ENCODE measurements at regions not wholly inside any gene's neighbourhood (a gene's known extent, or its start where the extent isn't known, plus 50 kb on each side); places are given as distances from the start of the nearest gene placed in this dataset.
A peak's percentile ranks its signal among the peaks of the same experiment; 100 is the strongest.

DNA sequence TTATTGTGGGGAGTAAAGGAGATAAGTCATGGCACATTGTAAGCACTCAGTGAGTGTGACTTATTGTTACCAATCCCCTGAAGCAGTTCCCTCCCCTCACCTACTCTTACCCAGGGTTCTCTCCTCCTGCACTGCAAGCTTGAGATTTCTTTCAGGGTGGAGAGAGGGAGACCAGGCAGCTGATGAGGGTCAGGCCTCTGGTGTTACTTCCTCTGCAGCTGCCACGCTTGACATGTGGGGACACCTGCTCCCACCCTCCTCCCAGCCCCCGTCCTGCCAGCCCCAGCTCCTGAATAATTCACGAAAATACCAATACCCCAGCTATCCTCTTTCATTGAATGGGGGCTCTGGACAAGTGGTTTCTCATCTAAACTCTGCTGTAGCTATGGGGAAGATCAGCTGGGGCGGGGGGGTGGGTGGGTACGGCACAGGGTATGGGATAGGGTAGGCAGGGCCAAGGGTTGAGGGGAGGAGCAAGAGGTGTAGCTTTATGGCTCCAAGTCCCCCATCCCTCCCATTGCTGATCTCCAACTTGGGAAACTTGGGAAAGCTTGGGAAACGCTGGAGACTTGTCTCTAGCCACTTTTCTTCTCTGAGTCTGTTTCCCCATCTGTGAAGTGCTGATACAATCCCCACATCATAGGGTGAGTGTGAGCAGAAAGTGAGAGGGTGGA lies 148.5 kb upstream of the PJA1 start:
- intact Hi-C loops (cut with DNase I), result no loop called here
- ATAC-seq (no peak), DNase-seq (ENCODE audit: missing footprints) (no peak)

DNA sequence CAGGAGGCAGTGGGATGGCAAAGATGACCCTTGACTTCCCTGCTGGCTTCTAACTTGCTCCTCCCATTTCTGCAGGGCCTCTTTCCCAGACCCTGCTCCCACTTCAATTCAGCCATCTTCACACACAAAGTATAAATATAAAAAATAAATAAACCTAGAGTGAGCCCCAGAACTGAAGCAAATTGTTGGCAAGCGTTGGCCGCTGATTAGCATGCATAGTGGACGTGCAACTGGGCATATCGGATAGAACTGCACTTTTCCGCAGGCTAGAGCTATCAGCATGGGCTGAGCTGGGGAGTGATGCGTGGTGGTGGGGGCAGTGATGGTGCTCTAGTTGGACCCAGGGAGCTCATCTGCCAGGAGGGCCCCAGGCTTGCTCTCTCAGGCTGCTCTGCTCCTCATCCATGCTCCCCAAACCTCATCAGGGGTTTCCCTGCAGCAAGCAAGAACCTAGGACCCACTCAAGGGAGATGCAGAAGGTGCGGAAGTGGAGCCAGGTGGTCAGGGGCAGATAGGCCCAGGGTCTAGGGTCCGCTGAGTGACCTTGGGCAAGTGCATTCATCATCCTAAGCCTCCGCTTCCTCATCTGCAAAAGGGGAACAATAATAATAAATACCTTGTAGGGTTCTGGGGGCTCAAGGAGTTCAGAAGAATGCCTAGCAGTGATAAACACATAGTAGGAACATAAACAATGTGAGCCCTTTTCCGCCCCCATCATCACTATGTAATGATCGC lies 146.8 kb upstream of the PJA1 start:
- ATAC-seq (no peak), DNase-seq (ENCODE audit: missing footprints) (no peak)
- intact Hi-C loops (cut with DNase I), result no loop called here

DNA sequence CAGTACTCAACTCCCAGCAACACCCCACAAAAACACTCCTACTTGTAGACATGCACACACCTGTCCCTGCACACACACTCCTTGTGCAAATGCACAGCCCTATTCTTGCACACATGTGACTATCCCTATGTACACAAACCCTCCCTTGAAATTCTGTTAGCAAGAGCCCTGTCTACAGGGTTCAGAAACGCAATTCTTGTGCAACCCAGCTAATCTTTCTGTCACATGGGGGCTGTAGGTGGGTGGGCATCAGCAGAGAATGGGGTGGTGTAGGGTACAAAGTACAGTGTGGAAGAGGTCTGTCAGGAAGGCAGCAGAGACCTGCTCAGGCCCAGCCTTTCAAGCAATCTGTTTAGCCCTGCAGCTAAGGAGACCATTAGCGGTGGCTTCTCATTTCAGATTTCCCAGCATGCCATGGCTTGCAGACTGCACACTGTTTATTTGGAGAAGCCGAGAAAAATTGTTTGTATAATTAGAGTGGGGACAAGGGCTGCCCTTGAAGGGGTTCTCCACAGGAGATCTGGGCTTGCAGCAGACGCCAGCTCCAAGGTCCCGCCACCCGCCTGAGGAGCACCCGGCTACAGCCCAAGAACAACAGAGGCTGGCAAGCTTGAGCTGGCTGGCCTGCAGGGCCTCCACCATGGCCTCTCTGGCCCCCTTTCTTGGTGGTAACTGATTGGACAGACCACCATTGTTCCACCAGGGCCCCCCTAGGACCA lies 144.0 kb upstream of the PJA1 start:
- intact Hi-C loops (cut with DNase I), result no loop called here
- ATAC-seq, result no peak
- no peak for DNase-seq (ENCODE audit: missing footprints)

DNA sequence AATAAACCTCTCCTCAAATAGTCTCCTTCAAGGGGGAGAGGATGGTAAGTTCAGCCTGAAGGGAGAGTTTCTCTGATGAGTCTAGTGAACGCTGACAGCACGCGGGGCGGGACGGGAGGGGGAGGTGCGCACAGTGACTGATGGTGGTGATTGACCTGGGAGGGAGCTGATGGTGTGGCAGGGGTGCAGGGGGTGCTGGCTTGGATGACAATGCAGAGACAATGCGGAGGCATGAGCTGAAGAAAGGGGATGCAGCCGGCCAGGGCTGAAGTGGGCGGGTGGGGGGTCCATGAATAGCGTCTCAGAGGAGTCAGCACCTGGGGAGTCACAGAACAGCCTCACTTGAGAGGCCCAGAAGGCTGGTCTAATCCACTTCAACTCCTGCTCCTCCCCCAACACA lies 142.5 kb upstream of the PJA1 start:
- ATAC-seq, result no peak
- no peak for DNase-seq (ENCODE audit: missing footprints)

GRCh38 chrX:69307029-69307428 lies 141.8 kb upstream of the PJA1 start:
- intact Hi-C loops (cut with DNase I), result no loop called here
- no peak for ATAC-seq
- DNase-seq (ENCODE audit: missing footprints), result no peak

More for the DNA sequence above, 142.5 kb upstream of the PJA1 start:
- intact Hi-C loops (cut with DNase I), result no loop called here

- intact Hi-C loops (cut with DNase I), result no loop called here
- no peak for DNase-seq (ENCODE audit: missing footprints)
- ATAC-seq, result no peak
Measured at GRCh38 chrX:69306063-69306404, 140.8 kb upstream of the PJA1 start.

DNA sequence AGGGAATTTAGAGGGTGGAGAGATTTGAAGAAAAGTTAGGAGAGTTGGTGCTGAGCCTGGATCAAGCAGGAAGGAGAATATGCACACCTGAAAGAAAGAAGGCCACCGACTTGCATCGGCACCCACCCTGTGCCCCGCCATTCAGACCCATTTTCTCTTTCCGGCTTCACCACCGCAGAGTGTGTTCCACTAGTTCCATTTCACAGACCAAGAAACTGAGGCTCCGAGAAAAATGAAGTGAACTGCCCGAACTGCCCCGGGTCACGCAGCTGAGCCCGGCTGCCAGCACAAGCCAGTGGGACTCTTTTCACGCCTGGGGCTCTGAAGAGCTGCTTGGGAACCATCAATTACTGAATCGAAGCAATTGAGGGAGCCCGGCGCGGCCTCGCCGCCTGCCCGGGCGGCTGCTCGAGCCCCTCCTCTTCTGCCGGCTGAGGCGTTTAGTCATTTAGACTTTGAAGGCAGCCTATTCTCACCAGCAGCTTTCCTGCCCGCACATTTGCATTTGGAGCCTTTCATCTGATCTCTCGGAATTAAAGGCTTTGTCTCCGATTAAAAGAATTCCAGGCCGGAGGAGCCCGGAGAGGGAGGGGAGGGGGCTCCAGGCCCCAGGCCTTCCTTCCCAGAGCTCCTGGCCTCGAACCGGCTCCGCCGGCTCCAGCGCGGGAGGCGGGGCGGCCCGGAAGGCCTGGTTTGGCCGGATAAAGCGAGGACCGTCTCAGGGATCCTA lies 140.2 kb upstream of the PJA1 start:
- intact Hi-C loops (cut with DNase I), result no loop called here
- DNase-seq (ENCODE audit: missing footprints), result no peak
- no peak for ATAC-seq

- intact Hi-C loops (cut with DNase I), result no loop called here
- no peak for ATAC-seq
- no peak for DNase-seq (ENCODE audit: missing footprints)
Measured at GRCh38 chrX:69303231-69303630, 138.0 kb upstream of the PJA1 start.

- intact Hi-C loops (cut with DNase I), result no loop called here
- no peak for ATAC-seq
Measured at GRCh38 chrX:69299951-69300714, 134.9 kb upstream of the PJA1 start.

GRCh38 chrX:69299285-69299684 lies 134.0 kb upstream of the PJA1 start:
- intact Hi-C loops (cut with DNase I), result no loop called here
- ATAC-seq, result no peak
- DNase-seq (ENCODE audit: missing footprints), result no peak

More at GRCh38 chrX:69299951-69300714, 134.9 kb upstream of the PJA1 start:
- no peak for DNase-seq (ENCODE audit: missing footprints)

DNA sequence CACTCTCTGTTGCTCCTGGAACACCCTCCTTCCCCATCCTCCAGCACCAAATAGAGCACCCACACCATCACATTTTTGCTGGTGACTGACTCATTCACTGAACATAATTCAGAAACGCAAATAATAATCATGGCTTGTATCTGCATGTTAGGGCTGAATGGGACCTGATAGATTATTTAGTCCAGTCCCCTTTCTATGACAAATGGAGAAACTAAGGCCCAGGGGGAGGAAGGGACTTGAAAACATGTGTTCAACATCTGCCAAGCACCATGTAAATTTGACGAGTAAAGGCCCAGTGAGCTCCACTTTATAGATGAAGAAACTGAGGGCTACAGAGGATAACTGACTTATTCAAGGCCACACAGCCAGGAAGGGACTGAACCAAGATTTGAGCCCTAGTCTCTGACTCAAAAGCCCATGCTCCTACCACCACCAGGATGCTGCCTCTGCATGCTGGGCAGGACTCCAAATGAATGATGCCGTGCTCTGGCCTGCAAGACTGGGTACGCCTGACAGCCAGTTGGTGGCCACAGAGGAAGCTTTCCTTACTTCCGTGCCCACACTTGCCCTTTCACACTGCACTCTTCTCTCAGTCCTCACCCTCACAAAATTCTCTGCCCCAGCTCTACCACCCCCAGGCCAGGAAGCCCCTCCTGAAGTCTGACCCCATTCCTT lies 133.3 kb upstream of the PJA1 start:
- intact Hi-C loops (cut with DNase I), result no loop called here
- DNase-seq (ENCODE audit: missing footprints) (no peak), ATAC-seq (no peak)

- intact Hi-C loops (cut with DNase I), result no loop called here
- ATAC-seq, result no peak
- DNase-seq (ENCODE audit: missing footprints), result no peak
Measured at GRCh38 chrX:69297506-69297905, 132.3 kb upstream of the PJA1 start.

- ATAC-seq, result no peak
- intact Hi-C loops (cut with DNase I), result no loop called here
- DNase-seq (ENCODE audit: missing footprints), result no peak
Measured at GRCh38 chrX:69293776-69294601, 128.7 kb upstream of the PJA1 start.

DNA sequence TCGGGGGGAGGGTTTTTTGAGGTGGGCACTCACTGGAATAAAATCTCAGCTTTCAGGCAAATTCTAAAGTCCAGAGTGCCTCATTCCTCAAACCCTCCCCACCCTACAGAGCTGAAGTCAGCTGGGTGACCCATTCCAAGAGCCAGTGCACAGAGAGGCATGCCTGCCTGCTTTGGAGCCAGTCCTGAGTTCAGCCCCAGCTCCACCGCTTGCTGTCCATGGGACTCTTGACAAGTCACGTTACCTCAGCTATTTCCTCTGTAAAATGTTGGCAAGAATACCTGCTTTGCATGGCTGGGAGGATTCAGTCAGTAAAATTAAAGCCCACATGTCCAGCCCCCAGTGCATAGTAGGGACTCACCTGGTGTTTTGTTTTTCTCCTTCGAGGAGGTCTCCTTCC lies 125.9 kb upstream of the PJA1 start:
- DNase-seq (ENCODE audit: missing footprints) (no peak), ATAC-seq (peak; percentile 59)
- intact Hi-C loops (cut with DNase I), result no loop called here

GRCh38 chrX:69290292-69290691 lies 125.0 kb upstream of the PJA1 start:
- DNase-seq (ENCODE audit: missing footprints) (no peak), ATAC-seq (no peak)
- intact Hi-C loops (cut with DNase I), result no loop called here

- intact Hi-C loops (cut with DNase I), result loop anchor here (5.0 to 10.0 kb wide), 2 partner anchors 195 to 462 kb away; partner anchors contain the start of gene EFNB1
- ATAC-seq, result no peak
- no peak for DNase-seq (ENCODE audit: missing footprints)
Measured at GRCh38 chrX:69289793-69290123, 124.5 kb upstream of the PJA1 start.

DNA sequence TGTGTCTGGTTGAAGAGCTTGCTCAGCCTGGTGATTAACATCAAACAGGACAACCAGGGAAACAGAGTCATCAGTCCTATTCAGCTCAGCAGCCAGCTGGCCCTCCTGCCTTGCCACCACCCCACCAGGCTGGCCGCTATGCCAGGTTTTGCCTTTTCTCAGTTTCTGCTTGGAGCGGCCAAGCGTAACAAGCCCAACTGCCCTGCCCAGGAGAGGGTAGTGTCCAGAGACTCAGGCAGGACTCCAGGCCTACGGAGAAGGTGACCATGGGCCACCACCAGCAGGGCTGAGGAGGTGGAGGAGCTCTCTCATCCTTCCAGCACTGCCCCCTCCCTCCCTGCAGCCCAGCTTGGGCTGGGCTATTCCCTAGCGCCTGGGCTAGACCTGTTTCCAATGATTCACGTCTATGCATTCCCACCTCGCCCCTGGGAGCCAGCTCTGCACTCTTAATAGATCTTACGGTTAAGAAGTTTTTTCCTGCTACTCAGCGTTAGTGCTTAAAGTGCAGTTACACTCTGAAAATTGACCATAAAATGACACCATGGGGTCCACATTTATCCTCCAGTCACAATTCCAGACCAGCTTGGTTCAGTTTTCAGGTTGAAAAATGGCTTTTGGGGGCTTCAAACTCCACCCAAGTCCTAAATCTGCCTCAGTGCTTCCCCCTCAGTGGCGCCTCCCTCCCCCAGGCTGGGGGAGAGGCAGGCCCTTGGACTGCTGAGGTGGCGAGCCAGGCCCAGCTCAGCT lies 124.0 kb upstream of the PJA1 start:
- intact Hi-C loops (cut with DNase I), result loop anchor here (5.0 to 10.0 kb wide), 2 partner anchors 194 to 462 kb away; partner anchors contain the start of gene EFNB1
- ATAC-seq (no peak), DNase-seq (ENCODE audit: missing footprints) (no peak)
